ENCODE measurements at regions not wholly inside any gene's neighbourhood (a gene's known extent, or its start where the extent isn't known, plus 50 kb on each side); places are given as distances from the start of the nearest gene placed in this dataset.
"Not testable (repeated sequence)": the region's sequence is repeated elsewhere in the genome, so short reads cannot be mapped to it uniquely, and the experiment has no call there.

DNA sequence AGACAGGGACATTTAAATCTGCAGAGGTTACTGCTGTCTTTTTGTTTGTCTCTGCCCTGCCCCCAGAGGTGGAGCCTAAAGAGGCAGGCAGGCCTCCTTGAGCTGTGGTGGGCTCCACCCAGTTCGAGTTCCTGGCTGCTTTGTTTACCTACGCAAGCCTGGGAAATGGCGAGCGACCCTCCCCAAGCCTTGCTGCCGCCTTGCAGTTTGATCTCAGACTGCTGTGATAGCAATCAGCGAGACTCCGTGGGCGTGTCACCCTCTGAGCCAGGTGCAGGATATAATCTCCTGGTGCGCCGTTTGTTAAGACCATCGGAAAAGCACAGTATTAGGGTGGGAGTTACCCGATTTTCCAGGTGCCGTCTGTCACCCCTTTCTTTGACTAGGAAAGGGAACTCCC is 93.3 kb downstream of the ANKRD30BL start:
- H3K27me3 ChIP-seq (ENCODE audit: low read depth); H3K4me1 ChIP-seq; H3K36me3 ChIP-seq; intact Hi-C loops (cut with DNase I); H3K27ac ChIP-seq; ATAC-seq; DNase-seq; H3K4me3 ChIP-seq; H3K9me3 ChIP-seq: not testable (repeated sequence)

GRCh38 chr2:132065391-132065790 is 96.4 kb downstream of the ANKRD30BL start:
- ATAC-seq; H3K9me3 ChIP-seq; H3K27ac ChIP-seq; DNase-seq; intact Hi-C loops (cut with DNase I); H3K27me3 ChIP-seq (ENCODE audit: low read depth); H3K4me3 ChIP-seq; H3K36me3 ChIP-seq; H3K4me1 ChIP-seq: not testable (repeated sequence)

GRCh38 chr2:132039609-132040236 is 122.0 kb downstream of the ANKRD30BL start:
- DNase-seq; ATAC-seq; intact Hi-C loops (cut with DNase I); H3K9me3 ChIP-seq; H3K4me3 ChIP-seq; H3K36me3 ChIP-seq; H3K4me1 ChIP-seq; H3K27ac ChIP-seq: not testable (repeated sequence)
- H3K27me3 ChIP-seq (ENCODE audit: low read depth): peaks cover 32% of the 10 kb centered on the region

DNA sequence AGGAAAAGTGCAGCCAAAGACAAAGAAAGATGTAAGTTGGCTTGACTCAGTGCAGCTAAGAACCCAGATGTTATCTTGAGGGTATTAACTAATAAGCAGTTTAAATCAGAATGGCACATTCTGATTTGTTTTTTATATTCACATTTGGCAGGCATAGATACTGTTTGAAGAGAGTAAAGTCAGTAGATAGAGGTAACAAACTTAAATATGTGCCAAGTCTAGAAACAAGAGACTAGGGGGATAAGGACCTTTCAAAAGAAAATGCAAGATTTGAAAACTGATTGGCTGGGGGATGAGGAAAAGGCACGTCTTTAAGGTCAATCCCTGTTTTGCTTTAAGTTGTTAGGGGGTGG is 122.9 kb downstream of the ANKRD30BL start:
- Histone ChIP-seq H3K27me3 (ENCODE audit: low read depth) (peaks cover 32% of the 10 kb centered on the region), H3K4me3 (peak overlapping the region; percentile 39)
- H3K36me3 ChIP-seq; H3K9me3 ChIP-seq; intact Hi-C loops (cut with DNase I); H3K27ac ChIP-seq; H3K4me1 ChIP-seq; ATAC-seq; DNase-seq: not testable (repeated sequence)

DNA sequence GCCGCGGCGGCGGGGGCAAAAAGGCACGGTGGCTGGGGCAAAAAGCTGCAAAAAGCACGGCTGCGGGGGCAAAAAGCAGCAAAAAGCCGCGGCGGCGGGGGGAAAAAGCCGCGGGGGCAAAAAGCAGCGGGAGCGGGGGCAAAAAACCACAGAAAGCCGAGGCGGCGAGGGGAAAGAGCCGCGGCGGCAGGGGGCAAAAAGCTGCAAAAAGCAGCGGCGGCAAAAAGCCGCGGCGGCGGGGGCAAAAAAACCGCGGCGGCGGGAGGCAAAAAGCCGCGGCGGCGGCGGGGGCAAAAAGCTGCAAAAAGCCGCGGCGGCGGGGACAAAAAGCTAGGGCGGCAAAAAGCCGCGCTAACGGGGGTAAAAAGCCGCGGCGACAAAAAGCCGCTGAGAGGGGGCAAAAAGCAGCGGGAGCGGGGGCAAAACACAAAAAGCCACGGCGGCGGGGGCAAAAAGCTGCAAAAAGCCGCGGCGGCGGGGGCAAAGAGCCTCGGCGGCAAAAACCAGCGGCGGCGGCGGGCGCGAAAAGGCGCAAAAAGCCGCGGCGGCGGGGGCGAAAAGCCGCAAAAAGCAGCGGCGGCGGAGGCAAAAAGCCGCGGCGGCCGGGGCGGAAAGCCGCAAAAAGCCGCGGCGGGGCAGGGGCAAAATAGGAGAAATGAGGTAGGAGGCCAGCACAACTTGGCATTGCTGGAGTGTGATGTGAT is 123.4 kb downstream of the ANKRD30BL start:
- Histone ChIP-seq H3K27ac (no peak overlapping the region), H3K4me1 (no peaks in the 10 kb centered on the region), H3K27me3 (ENCODE audit: low read depth) (peaks cover 32% of the 10 kb centered on the region), H3K4me3 (peak overlapping the region; percentile 39), H3K9me3 (no peaks in the 10 kb centered on the region), H3K36me3 (no peaks in the 10 kb centered on the region)
- intact Hi-C loops (cut with DNase I): no loop called here
- TF ChIP-seq, protein P1, sequence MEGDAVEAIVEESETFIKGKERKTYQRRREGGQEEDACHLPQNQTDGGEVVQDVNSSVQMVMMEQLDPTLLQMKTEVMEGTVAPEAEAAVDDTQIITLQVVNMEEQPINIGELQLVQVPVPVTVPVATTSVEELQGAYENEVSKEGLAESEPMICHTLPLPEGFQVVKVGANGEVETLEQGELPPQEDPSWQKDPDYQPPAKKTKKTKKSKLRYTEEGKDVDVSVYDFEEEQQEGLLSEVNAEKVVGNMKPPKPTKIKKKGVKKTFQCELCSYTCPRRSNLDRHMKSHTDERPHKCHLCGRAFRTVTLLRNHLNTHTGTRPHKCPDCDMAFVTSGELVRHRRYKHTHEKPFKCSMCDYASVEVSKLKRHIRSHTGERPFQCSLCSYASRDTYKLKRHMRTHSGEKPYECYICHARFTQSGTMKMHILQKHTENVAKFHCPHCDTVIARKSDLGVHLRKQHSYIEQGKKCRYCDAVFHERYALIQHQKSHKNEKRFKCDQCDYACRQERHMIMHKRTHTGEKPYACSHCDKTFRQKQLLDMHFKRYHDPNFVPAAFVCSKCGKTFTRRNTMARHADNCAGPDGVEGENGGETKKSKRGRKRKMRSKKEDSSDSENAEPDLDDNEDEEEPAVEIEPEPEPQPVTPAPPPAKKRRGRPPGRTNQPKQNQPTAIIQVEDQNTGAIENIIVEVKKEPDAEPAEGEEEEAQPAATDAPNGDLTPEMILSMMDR (IDR thresholded peaks at IDR 0.05): no peak
- no peak for ATAC-seq
- DNase-seq: peak; percentile 23

- Histone ChIP-seq H3K4me1 (no peaks in the 10 kb centered on the region), H3K27ac (no peak overlapping the region), H3K36me3 (no peaks in the 10 kb centered on the region), H3K27me3 (ENCODE audit: low read depth) (peaks cover 32% of the 10 kb centered on the region), H3K4me3 (peak overlapping the region; percentile 39), H3K9me3 (no peaks in the 10 kb centered on the region)
- DNase-seq (peak; percentile 38), ATAC-seq (peak in 1 of 2 donors; percentile 28)
- TF ChIP-seq, protein P1 (IDR thresholded peaks at IDR 0.05): no peak
- intact Hi-C loops (cut with DNase I): no loop called here
Observed at GRCh38 chr2:132037527-132038178, 124.1 kb downstream of the ANKRD30BL start.

DNA sequence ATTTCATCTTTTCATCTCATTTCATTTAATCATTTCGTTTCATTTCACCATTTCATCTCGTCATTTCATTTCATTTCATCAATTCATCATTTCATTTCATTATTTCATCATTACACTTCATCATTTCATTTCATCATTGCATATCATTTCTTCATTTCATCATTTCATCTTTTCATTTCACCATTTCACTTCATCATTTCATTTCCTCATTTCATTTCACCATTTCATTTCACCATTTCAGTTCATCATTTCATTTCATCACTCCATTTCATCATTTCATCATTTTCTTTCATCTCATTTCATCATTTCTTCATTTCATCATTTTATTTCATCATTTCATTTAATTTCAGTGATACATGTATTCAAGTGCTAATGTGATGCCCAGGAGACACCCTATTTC is 127.1 kb downstream of the ANKRD30BL start:
- Histone ChIP-seq H3K4me1 (no peaks in the 10 kb centered on the region), H3K36me3 (no peaks in the 10 kb centered on the region), H3K4me3 (no peak overlapping the region), H3K27me3 (ENCODE audit: low read depth) (peaks cover 21% of the 10 kb centered on the region), H3K27ac (no peak overlapping the region), H3K9me3 (no peaks in the 10 kb centered on the region)
- DNase-seq: no peak
- intact Hi-C loops (cut with DNase I): no loop called here
- no peak for ATAC-seq
- TF ChIP-seq, protein P1 (IDR thresholded peaks at IDR 0.05): no peak
